Parathyroid adenoma (tissue), 2 donors: ENCODE measurements at regions not wholly inside any gene's neighbourhood (a gene's known extent, or its start where the extent isn't known, plus 50 kb on each side); places are given as distances from the start of the nearest gene placed in this dataset.
"Not testable (repeated sequence)": the region's sequence is repeated elsewhere in the genome, so short reads cannot be mapped to it uniquely, and the experiment has no call there.

Experiments
- H2AFZ ChIP-seq: fragments of 300-600 bp; sonication (generic); one replicate; pipeline ENCODE4 v1.7.0; 2017; ENCODE audit warnings: antibody characterized with exemption, mild to moderate bottlenecking
- H3K27ac ChIP-seq: fragments of 300-600 bp; sonication (generic); one replicate; pipeline ENCODE4 v1.7.0; 2017
- H3K27me3 ChIP-seq: fragments of 300-600 bp; sonication (generic); one replicate; pipeline ENCODE4 v1.7.0; 2017; ENCODE audit warnings: low read length; ENCODE audit not compliant: control insufficient read depth, insufficient read depth
- H3K36me3 ChIP-seq: fragments of 300-600 bp; sonication (generic); one replicate; pipeline ENCODE4 v1.7.0; 2017; ENCODE audit warnings: low read length; ENCODE audit not compliant: control insufficient read depth, insufficient read depth
- H3K4me1 ChIP-seq: fragments of 300-600 bp; sonication (generic); one replicate; pipeline ENCODE4 v1.7.0; 2017; ENCODE audit warnings: control low read depth
- H3K4me2 ChIP-seq: fragments of 300-600 bp; sonication (generic); one replicate; pipeline ENCODE4 v1.7.0; 2017; ENCODE audit warnings: low read length
- H3K4me3 ChIP-seq: fragments of 300-600 bp; sonication (generic); one replicate; pipeline ENCODE4 v1.7.0; 2017; ENCODE audit warnings: low read depth, low read length
- H3K79me2 ChIP-seq: fragments of 300-600 bp; sonication (generic); one replicate; pipeline ENCODE4 v1.7.0; 2017; ENCODE audit warnings: control low read depth
- H3K9ac ChIP-seq: fragments of 300-600 bp; sonication (generic); one replicate; pipeline ENCODE4 v1.7.0; 2017; ENCODE audit warnings: mild to moderate bottlenecking
- H3K9me3 ChIP-seq: fragments of 300-600 bp; sonication (generic); one replicate; pipeline ENCODE4 v1.7.0; 2017; ENCODE audit warnings: low read length; ENCODE audit not compliant: control insufficient read depth
- TF ChIP-seq, protein P1 (sequence below): fragments of 300-600 bp; sonication (generic); IDR thresholded peaks from one replicate; pipeline ENCODE4 v1.7.0; 2017; ENCODE audit warnings: antibody characterized with exemption, mild to moderate bottlenecking
- donor health status: primary hyperparathyroidism.

DNA sequence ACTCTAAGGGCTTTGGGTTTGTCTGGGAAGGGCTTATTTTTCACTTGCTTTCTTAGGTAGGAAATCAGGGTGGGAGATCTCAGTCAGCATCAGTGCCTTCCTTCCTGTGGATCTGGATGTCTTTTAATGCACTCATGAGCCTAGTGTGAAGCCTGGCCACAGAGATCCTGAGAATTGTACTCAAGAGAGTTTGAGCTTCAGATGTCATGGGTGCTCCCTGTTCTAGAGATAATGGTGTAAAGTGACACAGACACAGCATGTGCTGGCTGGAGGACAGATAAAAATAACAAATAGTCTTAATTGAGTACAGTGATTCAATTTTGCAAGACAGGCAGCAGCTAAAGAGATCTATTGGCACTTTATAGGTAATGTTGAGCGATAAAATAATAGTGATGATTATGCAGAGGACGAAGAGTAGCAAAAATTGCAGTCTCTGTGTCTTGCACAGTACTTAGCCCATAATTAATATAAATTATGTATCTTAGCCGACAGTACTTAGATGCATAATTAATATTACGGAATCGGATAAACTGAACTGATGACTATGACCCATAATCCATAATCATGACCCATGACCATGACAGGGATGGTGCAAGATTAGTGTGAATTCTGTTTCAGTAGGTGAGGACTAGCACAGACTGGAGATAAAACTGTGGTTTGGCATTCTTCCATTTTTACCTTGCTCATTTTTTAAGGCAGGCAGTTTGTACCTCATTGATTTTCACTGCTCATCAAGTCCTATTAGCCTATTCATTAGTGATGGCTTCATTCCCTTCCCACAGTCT lies 408.7 kb upstream of the PIK3R1 start:
- H3K27ac ChIP-seq = no peak overlapping the region
- H3K9ac ChIP-seq = no peak overlapping the region
- H2AFZ ChIP-seq = peak overlapping the region; percentile 10
- no peak overlapping the region for H3K4me2 ChIP-seq
- H3K4me3 ChIP-seq = no peak overlapping the region
- peaks cover 14% of the 10 kb centered on the region for H3K4me1 ChIP-seq
- no peaks in the 10 kb centered on the region for H3K27me3 ChIP-seq
- TF ChIP-seq, protein P1, sequence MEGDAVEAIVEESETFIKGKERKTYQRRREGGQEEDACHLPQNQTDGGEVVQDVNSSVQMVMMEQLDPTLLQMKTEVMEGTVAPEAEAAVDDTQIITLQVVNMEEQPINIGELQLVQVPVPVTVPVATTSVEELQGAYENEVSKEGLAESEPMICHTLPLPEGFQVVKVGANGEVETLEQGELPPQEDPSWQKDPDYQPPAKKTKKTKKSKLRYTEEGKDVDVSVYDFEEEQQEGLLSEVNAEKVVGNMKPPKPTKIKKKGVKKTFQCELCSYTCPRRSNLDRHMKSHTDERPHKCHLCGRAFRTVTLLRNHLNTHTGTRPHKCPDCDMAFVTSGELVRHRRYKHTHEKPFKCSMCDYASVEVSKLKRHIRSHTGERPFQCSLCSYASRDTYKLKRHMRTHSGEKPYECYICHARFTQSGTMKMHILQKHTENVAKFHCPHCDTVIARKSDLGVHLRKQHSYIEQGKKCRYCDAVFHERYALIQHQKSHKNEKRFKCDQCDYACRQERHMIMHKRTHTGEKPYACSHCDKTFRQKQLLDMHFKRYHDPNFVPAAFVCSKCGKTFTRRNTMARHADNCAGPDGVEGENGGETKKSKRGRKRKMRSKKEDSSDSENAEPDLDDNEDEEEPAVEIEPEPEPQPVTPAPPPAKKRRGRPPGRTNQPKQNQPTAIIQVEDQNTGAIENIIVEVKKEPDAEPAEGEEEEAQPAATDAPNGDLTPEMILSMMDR = no peak
- H3K9me3 ChIP-seq = no peaks in the 10 kb centered on the region
- H3K79me2 ChIP-seq = no peaks in the 10 kb centered on the region
- no peaks in the 10 kb centered on the region for H3K36me3 ChIP-seq

DNA sequence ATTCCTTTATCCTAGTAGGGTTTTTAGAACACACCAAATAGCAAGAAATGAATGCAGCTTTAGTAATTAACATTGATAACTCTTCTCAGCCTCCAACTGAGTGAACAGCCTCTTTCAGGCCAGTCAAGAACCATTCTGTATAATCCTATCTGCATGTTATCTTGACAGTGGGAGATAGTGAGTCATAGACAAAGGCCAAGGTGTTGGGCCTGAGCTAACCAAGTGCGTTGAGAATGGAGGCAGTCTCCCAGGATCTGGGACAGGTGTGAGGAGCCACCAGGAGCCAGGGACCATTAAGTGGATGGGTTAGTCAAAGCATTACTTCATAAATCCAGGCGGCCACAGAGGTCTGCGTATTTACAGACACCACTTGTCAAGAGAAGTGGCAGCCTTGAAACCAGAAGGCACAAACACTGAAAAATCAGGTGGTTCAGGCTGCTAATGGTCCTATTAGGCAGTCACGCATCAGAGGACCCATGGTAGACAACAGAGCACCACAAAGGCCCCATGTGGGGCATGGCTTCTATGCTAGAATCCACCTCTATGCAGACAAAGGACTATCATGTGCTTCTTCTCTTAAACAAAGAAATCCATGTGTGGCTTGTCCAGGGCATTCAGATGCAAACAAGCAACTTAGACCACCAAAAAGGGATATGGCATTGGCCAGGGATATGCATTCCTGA lies 409.7 kb upstream of the PIK3R1 start:
- no peaks in the 10 kb centered on the region for H3K79me2 ChIP-seq
- H3K4me1 ChIP-seq = peaks cover 14% of the 10 kb centered on the region
- no peak overlapping the region for H3K4me2 ChIP-seq
- H3K4me3 ChIP-seq = no peak overlapping the region
- TF ChIP-seq, protein P1 = no peak
- no peaks in the 10 kb centered on the region for H3K9me3 ChIP-seq
- H3K9ac ChIP-seq = no peak overlapping the region
- no peaks in the 10 kb centered on the region for H3K27me3 ChIP-seq
- H2AFZ ChIP-seq = no peak overlapping the region
- no peaks in the 10 kb centered on the region for H3K36me3 ChIP-seq
- no peak overlapping the region for H3K27ac ChIP-seq

DNA sequence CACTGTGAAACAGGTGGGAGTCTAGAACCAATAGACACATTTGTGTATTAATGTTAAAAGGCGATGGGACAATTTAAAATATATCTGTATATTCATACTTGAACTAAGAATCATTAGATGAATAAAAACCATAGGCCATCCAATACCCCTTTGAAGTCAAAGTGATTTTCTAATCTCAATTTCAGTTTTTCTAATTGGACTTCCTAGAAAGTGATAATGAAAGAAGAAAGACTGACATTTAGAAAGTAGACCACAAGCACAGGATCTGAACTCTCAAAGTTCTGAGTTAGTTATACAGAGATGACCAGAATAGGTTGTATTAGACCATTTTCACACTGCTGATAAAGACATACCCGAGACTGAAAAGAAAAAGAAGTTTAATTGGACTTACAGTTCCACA lies 412.8 kb upstream of the PIK3R1 start:
- Histone ChIP-seq H3K9me3 (no peaks in the 10 kb centered on the region), H2AFZ (no peak overlapping the region), H3K36me3 (no peaks in the 10 kb centered on the region), H3K4me3 (no peak overlapping the region), H3K4me2 (no peak overlapping the region), H3K27me3 (no peaks in the 10 kb centered on the region), H3K9ac (no peak overlapping the region), H3K79me2 (no peaks in the 10 kb centered on the region), H3K27ac (no peak overlapping the region), H3K4me1 (peaks cover 13% of the 10 kb centered on the region)
- TF ChIP-seq, protein P1 = no peak

DNA sequence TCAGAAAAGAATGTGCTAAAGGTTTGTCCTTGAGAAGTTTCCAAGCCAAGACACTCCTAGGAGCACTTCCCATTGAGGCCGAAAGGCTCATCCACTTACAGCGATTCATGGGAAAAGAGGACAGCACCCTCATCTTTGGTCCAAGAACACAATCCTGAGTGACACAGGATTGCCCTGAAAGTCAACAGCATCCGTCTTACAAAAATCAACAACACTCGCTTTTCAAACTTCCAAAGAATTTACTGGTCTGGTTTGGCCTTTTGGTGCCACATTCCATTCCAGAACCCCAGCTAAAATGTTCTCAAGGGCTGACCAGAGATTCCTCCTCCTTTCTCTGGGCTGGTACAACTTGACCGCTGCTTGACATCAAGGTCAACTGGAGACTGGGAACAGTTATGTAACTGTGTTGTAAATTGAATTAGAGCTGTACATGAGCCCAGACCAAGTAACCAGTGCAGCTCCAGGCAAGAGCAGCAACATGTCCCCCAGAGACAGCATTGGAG lies 415.8 kb upstream of the PIK3R1 start:
- H3K79me2 ChIP-seq = no peaks in the 10 kb centered on the region
- H3K4me2 ChIP-seq = no peak overlapping the region
- no peak overlapping the region for H3K9ac ChIP-seq
- H3K4me3 ChIP-seq = no peak overlapping the region
- no peaks in the 10 kb centered on the region for H3K36me3 ChIP-seq
- H3K9me3 ChIP-seq = no peaks in the 10 kb centered on the region
- H3K27ac ChIP-seq = no peak overlapping the region
- TF ChIP-seq, protein P1 = no peak
- no peaks in the 10 kb centered on the region for H3K27me3 ChIP-seq
- H2AFZ ChIP-seq = no peak overlapping the region
- no peaks in the 10 kb centered on the region for H3K4me1 ChIP-seq

DNA sequence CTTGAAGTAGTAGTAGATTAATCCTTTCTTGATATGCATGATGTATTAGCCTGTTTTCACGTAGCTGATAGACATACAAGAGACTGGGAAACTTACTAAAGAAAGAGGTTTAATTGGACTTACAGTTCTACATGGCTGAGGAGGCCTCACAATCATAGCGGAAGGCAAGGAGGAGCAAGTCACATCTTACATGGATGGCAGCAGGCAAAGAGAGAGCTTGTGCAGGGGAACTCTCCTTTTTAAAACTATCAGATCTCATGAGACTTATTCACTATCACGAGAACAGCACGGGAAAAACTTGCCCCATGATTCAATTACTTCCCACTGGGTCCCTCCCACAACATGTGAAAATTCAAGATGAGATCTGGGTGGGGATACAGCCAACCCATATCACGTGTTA lies 417.1 kb upstream of the PIK3R1 start:
- H3K9me3 ChIP-seq, H3K27ac ChIP-seq, H3K36me3 ChIP-seq, H3K4me1 ChIP-seq, H3K4me2 ChIP-seq, H2AFZ ChIP-seq, H3K79me2 ChIP-seq, H3K4me3 ChIP-seq, H3K27me3 ChIP-seq, H3K9ac ChIP-seq: not testable (repeated sequence)
